ENCODE measurements at regions not wholly inside any gene's neighbourhood (a gene's known extent, or its start where the extent isn't known, plus 50 kb on each side); places are given as distances from the start of the nearest gene placed in this dataset.
"Not testable (repeated sequence)": the region's sequence is repeated elsewhere in the genome, so short reads cannot be mapped to it uniquely, and the experiment has no call there.

DNA sequence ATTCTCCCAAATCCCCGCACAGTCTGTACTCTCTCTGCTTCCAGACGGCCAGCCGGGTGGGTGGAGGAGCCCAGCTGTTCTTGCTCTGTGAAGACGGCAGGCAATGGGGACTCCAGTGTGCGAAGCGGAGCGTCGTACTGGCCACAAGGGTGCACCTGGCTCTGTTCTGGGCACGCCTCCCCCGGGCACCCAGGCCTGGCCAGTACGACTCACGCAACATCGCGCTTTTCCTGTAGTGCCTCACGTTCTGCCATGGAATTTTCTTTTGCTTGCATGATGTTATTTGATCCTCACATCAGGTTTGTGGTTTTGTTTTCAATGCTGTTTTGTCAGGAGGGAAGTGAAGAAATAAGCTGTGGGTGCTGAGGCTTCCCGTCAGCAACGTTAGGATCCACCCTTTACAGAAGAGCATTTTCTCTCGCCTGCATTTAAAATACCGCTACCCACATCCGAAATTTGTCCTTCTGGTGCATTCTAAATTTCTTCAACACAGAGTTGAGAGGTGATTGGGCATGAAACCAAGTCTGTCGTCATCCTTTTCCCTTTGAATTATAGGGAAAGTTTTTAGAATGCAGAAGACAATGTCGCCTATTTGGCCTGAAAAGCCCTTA lies 311.7 kb downstream of the TRIM36 start:
- no peak for TF ChIP-seq CTCF (IDR thresholded peaks at IDR 0.05; ENCODE audit: extremely low read depth, insufficient read depth, missing control alignments)
- DNase-seq (ENCODE audit: low spot score): no peak
- in situ Hi-C loops (cut with MboI; ENCODE audit: low pct_unique_long_range_greater_than_20kb, low sequenced_read_pairs, unreplicated experiment): no loop called here

GRCh38 chr5:114844711-114845110 lies 325.0 kb downstream of the TRIM36 start:
- in situ Hi-C loops (cut with MboI; ENCODE audit: low pct_unique_long_range_greater_than_20kb, low sequenced_read_pairs, unreplicated experiment); DNase-seq (ENCODE audit: low spot score): not testable (repeated sequence)

DNA sequence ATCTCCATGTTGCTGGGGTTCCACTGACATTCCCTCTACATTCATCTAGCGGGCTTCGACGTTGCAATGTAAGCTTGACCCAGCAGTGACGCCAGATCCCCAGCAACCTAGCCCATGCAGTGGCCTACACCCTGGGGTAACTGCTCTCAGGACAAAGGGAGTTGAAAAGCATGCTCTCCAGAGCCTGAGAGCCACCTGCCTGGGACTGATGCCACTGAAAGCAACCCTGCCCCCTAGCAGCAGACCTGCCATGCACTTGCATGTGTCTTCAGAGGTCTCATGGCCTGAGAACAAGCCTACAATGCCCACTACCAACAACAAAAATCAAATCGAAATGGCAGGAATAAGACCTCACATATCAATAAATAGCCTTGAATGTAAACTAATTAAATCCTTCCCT lies 330.3 kb downstream of the TRIM36 start:
- in situ Hi-C loops (cut with MboI; ENCODE audit: low pct_unique_long_range_greater_than_20kb, low sequenced_read_pairs, unreplicated experiment): no loop called here
- DNase-seq (ENCODE audit: low spot score): no peak
- TF ChIP-seq CTCF (IDR thresholded peaks at IDR 0.05; ENCODE audit: extremely low read depth, insufficient read depth, missing control alignments): no peak

DNA sequence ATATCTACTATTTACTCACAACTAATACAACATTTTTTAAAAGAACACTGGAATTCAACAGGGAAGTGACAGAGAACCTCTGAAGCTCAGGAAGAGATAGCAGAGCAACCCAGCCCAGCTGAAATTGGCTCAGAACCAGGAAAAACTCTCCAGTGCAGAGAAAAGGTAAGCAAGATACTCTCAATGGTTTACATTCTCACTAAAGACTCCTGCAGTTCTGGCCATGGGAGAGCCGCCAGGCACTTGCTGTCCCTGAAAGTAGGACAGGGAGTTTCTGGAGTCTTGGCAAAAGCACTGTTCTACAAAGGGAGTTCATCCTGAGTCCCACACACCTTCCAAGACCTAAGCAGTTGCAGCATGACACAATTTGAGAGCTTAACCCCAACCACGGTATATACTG lies 330.8 kb downstream of the TRIM36 start:
- in situ Hi-C loops (cut with MboI; ENCODE audit: low pct_unique_long_range_greater_than_20kb, low sequenced_read_pairs, unreplicated experiment): no loop called here
- DNase-seq (ENCODE audit: low spot score): no peak
- TF ChIP-seq CTCF (IDR thresholded peaks at IDR 0.05; ENCODE audit: extremely low read depth, insufficient read depth, missing control alignments): no peak

- no peak for TF ChIP-seq CTCF (IDR thresholded peaks at IDR 0.05; ENCODE audit: extremely low read depth, insufficient read depth, missing control alignments)
- in situ Hi-C loops (cut with MboI; ENCODE audit: low pct_unique_long_range_greater_than_20kb, low sequenced_read_pairs, unreplicated experiment): no loop called here
- no peak for DNase-seq (ENCODE audit: low spot score)
These were observed 339.6 kb downstream of the TRIM36 start for GRCh38 chr5:114830114-114830513.

DNA sequence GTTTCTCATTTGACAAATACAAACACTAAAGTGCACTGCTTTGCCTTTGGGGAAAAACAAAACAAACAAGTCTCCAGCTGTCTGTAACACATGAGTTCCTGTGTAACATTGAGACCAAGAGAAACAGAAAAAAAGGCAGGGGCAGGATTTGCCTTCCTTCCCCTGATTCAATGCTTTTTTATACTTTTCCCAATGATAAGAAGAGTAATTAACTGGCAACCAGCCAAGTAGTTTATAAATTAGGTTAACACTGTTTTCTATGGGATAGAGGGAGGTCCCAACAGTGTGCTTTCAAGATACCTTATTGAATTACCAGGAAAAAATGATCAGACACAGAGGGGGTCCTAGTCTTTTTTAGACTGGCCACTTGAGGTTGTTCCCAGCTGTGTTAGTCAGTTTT lies 346.8 kb downstream of the TRIM36 start:
- in situ Hi-C loops (cut with MboI; ENCODE audit: low pct_unique_long_range_greater_than_20kb, low sequenced_read_pairs, unreplicated experiment): no loop called here
- no peak for DNase-seq (ENCODE audit: low spot score)
- no peak for TF ChIP-seq CTCF (IDR thresholded peaks at IDR 0.05; ENCODE audit: extremely low read depth, insufficient read depth, missing control alignments)

DNA sequence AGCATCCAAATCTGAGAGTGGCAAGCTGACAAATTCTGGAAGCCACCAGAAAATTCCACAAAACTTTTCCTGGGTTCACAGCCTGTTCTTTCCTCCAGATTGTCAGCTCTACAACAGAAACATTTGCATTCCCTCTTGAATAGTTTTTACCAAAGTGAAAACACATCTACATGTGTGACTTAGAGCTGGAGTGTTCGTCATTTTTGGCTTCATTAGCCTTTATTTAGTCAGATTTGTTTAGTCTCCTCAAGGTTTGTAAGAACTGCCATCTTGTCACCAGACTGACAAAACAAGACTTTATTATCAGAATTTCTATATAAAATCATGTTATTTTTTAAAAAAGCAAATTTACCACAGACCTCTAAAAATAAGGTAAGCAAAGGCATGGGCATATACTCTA lies 347.3 kb downstream of the TRIM36 start:
- in situ Hi-C loops (cut with MboI; ENCODE audit: low pct_unique_long_range_greater_than_20kb, low sequenced_read_pairs, unreplicated experiment): no loop called here
- TF ChIP-seq CTCF (IDR thresholded peaks at IDR 0.05; ENCODE audit: extremely low read depth, insufficient read depth, missing control alignments): no peak
- no peak for DNase-seq (ENCODE audit: low spot score)
